C4-2B (cell line): ENCODE measurements at regions not wholly inside any gene's neighbourhood (a gene's known extent, or its start where the extent isn't known, plus 50 kb on each side); places are given as distances from the start of the nearest gene placed in this dataset.

Experiments used
- ZFX ChIP-seq: fragments of 450-650 bp; IDR thresholded peaks from 2 replicates; pipeline ENCODE4 v1.6.1; 2017
- TF ChIP-seq, protein P1 (sequence below): fragments of 450-650 bp; conservative IDR thresholded peaks from 2 replicates; pipeline ENCODE4 v1.5.1; 2017; ENCODE audit warnings: mild to moderate bottlenecking

- TF ChIP-seq, protein P1, sequence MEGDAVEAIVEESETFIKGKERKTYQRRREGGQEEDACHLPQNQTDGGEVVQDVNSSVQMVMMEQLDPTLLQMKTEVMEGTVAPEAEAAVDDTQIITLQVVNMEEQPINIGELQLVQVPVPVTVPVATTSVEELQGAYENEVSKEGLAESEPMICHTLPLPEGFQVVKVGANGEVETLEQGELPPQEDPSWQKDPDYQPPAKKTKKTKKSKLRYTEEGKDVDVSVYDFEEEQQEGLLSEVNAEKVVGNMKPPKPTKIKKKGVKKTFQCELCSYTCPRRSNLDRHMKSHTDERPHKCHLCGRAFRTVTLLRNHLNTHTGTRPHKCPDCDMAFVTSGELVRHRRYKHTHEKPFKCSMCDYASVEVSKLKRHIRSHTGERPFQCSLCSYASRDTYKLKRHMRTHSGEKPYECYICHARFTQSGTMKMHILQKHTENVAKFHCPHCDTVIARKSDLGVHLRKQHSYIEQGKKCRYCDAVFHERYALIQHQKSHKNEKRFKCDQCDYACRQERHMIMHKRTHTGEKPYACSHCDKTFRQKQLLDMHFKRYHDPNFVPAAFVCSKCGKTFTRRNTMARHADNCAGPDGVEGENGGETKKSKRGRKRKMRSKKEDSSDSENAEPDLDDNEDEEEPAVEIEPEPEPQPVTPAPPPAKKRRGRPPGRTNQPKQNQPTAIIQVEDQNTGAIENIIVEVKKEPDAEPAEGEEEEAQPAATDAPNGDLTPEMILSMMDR: no peak
- TF ChIP-seq ZFX: no peak
Observed at GRCh38 chr7:22622116-22622785, 104.7 kb upstream of the IL6 start.
